ENCODE measurements at regions not wholly inside any gene's neighbourhood (a gene's known extent, or its start where the extent isn't known, plus 50 kb on each side); places are given as distances from the start of the nearest gene placed in this dataset.
"Not testable (repeated sequence)": the region's sequence is repeated elsewhere in the genome, so short reads cannot be mapped to it uniquely, and the experiment has no call there.

DNA sequence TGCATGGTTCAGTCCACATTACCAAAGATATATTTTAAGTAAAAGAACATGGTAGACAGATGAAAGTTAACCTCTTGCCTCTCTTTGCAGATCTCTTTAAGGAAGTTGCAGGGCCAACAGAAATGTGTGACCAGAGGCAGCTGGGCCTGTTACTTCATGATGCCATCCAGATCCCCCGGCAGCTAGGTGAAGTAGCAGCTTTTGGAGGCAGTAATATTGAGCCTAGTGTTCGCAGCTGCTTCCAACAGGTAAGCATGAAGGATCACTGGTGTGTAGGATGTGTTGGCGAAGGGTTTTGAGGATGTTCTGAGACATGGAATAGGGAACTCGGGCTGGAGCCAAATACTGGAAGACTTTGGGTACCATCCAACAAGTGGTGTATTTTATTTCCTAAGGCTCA, 508.6 kb downstream of the UTRN start:
- intact Hi-C loops (cut with DNase I) = no loop called here
- ATAC-seq (no peak), DNase-seq (no peak)
- TF ChIP-seq, protein P1, sequence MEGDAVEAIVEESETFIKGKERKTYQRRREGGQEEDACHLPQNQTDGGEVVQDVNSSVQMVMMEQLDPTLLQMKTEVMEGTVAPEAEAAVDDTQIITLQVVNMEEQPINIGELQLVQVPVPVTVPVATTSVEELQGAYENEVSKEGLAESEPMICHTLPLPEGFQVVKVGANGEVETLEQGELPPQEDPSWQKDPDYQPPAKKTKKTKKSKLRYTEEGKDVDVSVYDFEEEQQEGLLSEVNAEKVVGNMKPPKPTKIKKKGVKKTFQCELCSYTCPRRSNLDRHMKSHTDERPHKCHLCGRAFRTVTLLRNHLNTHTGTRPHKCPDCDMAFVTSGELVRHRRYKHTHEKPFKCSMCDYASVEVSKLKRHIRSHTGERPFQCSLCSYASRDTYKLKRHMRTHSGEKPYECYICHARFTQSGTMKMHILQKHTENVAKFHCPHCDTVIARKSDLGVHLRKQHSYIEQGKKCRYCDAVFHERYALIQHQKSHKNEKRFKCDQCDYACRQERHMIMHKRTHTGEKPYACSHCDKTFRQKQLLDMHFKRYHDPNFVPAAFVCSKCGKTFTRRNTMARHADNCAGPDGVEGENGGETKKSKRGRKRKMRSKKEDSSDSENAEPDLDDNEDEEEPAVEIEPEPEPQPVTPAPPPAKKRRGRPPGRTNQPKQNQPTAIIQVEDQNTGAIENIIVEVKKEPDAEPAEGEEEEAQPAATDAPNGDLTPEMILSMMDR (IDR thresholded peaks at IDR 0.05) = no peak
- no peaks in the 10 kb centered on the region for H3K4me1 ChIP-seq
- H3K9me3 ChIP-seq = no peaks in the 10 kb centered on the region
- no peak overlapping the region for H3K27ac ChIP-seq
- no peak overlapping the region for H3K4me3 ChIP-seq
- H3K36me3 ChIP-seq = peaks cover 86% of the 10 kb centered on the region
- H3K27me3 ChIP-seq (ENCODE audit: low read depth) = no peaks in the 10 kb centered on the region

DNA sequence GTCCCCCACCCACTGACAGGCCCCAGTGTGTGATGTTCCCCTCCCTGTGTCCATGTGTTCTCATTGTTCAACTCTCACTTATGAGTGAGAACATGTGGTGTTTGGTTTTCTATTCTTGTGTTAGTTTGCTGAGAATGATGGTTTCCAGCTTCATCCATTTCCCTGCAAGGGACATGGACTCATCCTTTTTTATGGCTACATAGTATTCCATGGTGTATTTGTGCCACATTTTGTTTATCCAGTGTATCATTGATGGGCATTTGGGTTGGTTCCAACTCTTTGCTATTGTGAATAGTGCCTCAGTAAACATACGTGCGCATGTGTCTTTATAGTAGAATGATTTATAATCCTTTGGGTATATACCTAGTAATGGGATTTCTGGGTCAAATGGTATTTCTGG, 509.9 kb downstream of the UTRN start:
- intact Hi-C loops (cut with DNase I) = not testable (repeated sequence)
- H3K36me3 ChIP-seq = peaks cover 76% of the 10 kb centered on the region

DNA sequence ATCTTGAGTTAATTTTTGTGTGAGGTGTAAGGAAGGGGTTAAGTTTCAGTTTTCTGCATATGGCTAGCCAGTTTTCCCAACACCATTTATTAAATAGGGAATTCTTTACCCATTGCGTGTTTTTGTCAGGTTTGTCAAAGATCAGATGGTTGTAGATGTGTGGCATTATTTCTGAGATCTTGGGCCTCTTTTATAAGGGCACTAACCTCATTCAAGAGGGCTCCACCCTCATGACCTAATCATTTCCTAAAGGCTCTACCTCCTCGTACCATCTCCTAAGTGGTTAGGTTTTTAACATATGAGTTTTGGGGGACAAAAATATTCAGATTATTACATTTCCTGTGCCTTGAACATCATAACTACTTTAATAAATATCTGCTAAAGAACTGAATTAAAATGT, 510.9 kb downstream of the UTRN start:
- Histone ChIP-seq H3K27ac (no peak overlapping the region), H3K27me3 (ENCODE audit: low read depth) (no peaks in the 10 kb centered on the region), H3K4me3 (no peak overlapping the region), H3K4me1 (no peaks in the 10 kb centered on the region), H3K9me3 (no peaks in the 10 kb centered on the region), H3K36me3 (peaks cover 65% of the 10 kb centered on the region)
- DNase-seq (no peak), ATAC-seq (no peak)
- TF ChIP-seq, protein P1 (IDR thresholded peaks at IDR 0.05) = no peak
- intact Hi-C loops (cut with DNase I) = no loop called here

More for the DNA sequence above, 509.9 kb downstream of the UTRN start:
- H3K9me3 ChIP-seq; H3K4me3 ChIP-seq; ATAC-seq; H3K4me1 ChIP-seq; DNase-seq; H3K27me3 ChIP-seq (ENCODE audit: low read depth); H3K27ac ChIP-seq: not testable (repeated sequence)

DNA sequence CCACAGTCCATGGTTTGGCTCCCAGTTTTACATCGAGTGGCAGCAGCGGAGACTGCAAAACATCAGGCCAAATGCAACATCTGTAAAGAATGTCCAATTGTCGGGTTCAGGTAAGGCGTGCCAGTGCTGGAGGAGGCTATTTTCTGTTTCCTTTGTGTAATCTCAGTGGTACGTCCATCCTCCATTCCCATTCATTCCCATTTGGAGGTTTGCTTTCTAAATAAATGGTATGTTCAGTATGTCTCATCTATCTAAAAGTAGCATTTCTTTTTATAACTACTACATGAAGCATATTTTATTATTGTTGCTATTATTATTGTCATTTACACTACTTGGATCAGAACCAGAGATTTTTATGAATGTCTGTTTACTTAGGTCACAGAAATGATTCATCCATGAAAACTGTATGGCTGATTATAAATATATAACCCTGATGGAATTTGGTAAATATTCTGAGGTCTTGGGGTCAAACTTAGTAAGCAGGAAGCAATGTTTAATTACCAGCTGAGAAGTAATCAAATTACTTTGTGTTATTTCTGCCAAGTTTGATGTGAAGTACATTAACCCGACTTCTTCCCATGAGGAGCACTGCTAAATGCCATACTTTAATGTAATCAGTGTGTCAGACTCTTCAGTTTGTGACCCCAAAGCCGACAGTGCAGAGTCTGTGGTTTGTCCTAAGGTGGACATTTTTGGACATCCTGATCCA, 512.9 kb downstream of the UTRN start:
- DNase-seq (no peak), ATAC-seq (no peak)
- intact Hi-C loops (cut with DNase I) = no loop called here
- Histone ChIP-seq H3K9me3 (no peaks in the 10 kb centered on the region), H3K36me3 (peaks cover 63% of the 10 kb centered on the region), H3K27me3 (ENCODE audit: low read depth) (no peaks in the 10 kb centered on the region), H3K27ac (no peak overlapping the region), H3K4me1 (no peaks in the 10 kb centered on the region), H3K4me3 (no peak overlapping the region)
- TF ChIP-seq, protein P1 (IDR thresholded peaks at IDR 0.05) = no peak

DNA sequence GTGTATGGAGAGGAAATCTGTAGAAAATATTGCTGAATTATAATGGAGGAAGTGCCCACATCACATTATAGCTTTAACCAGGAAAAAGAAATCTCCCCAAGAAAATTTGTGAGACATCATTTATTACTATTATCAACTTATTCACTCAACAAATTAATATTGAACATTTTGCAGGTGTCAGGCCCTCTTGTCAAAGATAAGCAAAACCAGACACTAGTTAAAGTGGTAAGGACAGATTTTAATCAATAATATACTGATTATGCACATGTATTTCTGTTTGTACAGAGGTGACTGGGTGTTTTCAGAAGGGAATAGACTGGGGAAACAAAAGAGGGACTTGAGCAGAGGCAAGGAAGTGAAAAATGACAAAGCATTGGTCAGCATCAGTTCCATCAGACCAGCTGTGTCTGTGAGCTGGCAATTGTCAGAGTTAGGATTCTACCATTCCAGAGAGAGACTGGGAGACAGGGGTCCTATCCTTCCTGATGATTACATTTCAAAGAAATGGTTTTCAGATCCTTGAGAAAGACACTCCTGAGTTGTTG, 519.2 kb downstream of the UTRN start:
- intact Hi-C loops (cut with DNase I) = no loop called here
- Histone ChIP-seq H3K9me3 (no peaks in the 10 kb centered on the region), H3K27ac (no peak overlapping the region), H3K4me1 (no peaks in the 10 kb centered on the region), H3K36me3 (peaks cover 24% of the 10 kb centered on the region), H3K4me3 (no peak overlapping the region), H3K27me3 (ENCODE audit: low read depth) (no peaks in the 10 kb centered on the region)
- DNase-seq (no peak), ATAC-seq (no peak)
- TF ChIP-seq, protein P1 (IDR thresholded peaks at IDR 0.05) = no peak

DNA sequence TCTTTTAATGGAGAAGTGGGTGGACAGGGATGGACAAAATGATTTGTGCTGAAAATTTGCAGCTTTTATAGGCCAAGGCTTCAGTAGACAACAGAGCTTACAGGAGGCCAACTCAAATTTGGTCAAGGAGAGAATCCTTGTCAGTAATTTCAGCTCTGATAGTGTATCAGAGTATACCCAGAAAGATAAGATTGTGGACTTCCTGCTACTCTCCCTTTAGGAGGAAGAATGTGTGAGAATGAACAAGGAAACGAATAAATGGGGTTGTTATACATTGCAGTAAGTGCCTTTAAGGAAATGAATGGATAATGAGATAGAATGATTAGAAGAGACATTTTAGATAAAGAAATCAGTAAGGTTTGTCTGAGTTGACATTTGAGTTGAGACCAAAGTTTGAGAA, 519.9 kb downstream of the UTRN start:
- TF ChIP-seq, protein P1 (IDR thresholded peaks at IDR 0.05) = no peak
- no peak overlapping the region for H3K27ac ChIP-seq

More for the DNA sequence above, 519.9 kb downstream of the UTRN start:
- no peak overlapping the region for H3K4me3 ChIP-seq
- H3K36me3 ChIP-seq = peaks cover 26% of the 10 kb centered on the region
- no peaks in the 10 kb centered on the region for H3K4me1 ChIP-seq
- ATAC-seq (no peak), DNase-seq (no peak)
- intact Hi-C loops (cut with DNase I) = no loop called here
- H3K27me3 ChIP-seq (ENCODE audit: low read depth) = no peaks in the 10 kb centered on the region
- H3K9me3 ChIP-seq = no peaks in the 10 kb centered on the region
